ENCODE measurements at regions not wholly inside any gene's neighbourhood (a gene's known extent, or its start where the extent isn't known, plus 50 kb on each side); places are given as distances from the start of the nearest gene placed in this dataset.
"Not testable (repeated sequence)": the region's sequence is repeated elsewhere in the genome, so short reads cannot be mapped to it uniquely, and the experiment has no call there.

DNA sequence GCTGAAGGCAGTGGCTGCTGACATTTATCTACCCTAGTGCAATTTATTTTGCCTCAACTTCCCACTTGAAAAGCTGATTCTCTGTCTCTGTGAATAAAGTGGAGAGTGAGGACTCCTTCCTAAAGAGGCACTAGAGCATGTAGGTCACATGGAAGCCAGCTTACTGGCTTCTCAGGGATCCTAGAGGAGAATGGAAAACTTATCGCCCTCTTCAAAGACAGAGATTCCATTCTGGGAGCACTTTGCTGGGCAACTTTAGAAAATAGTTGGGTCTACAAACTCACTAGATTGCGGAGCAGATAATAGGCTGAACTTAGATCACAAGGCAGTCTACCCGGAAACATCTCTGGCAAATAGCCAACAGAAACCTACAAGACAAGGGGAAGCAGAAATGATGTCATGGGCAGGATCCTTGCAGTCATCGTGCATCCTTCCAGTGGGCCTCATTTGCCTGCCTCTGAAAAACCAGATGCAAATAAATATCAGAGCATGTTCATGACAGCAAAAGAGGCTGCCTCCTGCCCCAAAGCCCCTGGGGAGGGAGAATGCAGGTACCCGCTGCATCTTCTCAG is 104.8 kb upstream of the BARHL2 start:
- Histone ChIP-seq H3K27ac (ENCODE audit: low read depth, low read length) (no peak overlapping the region), H3K4me3 (ENCODE audit: low read depth, low read length) (no peak overlapping the region), H3K9me3 (ENCODE audit: control insufficient read depth, insufficient read depth, low read length) (no peaks in the 10 kb centered on the region), H3K27me3 (ENCODE audit: control insufficient read depth, insufficient read depth, low read length) (no peaks in the 10 kb centered on the region)
- ChIA-PET CTCF (no interaction called here), POLR2A (no interaction called here)
- TF ChIP-seq, protein P1, sequence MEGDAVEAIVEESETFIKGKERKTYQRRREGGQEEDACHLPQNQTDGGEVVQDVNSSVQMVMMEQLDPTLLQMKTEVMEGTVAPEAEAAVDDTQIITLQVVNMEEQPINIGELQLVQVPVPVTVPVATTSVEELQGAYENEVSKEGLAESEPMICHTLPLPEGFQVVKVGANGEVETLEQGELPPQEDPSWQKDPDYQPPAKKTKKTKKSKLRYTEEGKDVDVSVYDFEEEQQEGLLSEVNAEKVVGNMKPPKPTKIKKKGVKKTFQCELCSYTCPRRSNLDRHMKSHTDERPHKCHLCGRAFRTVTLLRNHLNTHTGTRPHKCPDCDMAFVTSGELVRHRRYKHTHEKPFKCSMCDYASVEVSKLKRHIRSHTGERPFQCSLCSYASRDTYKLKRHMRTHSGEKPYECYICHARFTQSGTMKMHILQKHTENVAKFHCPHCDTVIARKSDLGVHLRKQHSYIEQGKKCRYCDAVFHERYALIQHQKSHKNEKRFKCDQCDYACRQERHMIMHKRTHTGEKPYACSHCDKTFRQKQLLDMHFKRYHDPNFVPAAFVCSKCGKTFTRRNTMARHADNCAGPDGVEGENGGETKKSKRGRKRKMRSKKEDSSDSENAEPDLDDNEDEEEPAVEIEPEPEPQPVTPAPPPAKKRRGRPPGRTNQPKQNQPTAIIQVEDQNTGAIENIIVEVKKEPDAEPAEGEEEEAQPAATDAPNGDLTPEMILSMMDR (IDR thresholded peaks at IDR 0.05; ENCODE audit: low read depth, low read length): no peak
- no peak for DNase-seq (ENCODE audit: low read depth, low spot score)

DNA sequence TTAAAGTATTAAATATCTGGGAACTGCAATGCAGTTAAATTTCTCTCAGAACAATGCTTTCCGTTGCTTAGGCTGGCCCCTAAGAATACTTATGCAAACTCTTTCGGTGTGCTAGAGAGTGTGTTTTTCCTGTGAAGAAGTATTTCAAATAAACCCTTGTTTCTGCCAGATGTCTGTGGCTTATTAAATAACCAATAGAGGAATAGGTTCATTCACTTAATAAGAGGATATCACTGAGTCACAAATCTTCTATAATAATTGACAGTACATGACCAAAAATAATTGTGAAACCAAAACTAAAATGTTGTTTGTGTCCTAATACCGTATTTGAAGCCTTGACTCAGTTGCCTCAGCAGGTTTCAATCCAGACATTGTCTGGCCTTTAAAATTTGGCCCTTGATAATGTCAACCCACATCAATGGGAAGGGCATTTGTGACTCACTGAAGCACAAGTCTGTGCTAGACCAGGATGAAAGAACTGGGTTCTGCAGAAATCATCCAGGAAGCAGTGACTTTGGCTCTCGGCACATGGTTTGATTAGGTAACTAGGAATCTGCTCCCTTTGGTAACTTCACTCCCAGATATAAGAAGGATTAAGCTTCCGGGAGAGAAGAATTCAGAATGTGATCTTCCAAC is 104.2 kb upstream of the BARHL2 start:
- DNase-seq (ENCODE audit: low read depth, low spot score): no peak
- TF ChIP-seq, protein P1 (IDR thresholded peaks at IDR 0.05; ENCODE audit: low read depth, low read length): no peak
- CTCF ChIA-PET: no interaction called here
- no peak overlapping the region for H3K27ac ChIP-seq (ENCODE audit: low read depth, low read length)
- POLR2A ChIA-PET: no interaction called here
- no peak overlapping the region for H3K4me3 ChIP-seq (ENCODE audit: low read depth, low read length)
- H3K9me3 ChIP-seq (ENCODE audit: control insufficient read depth, insufficient read depth, low read length): no peaks in the 10 kb centered on the region
- no peaks in the 10 kb centered on the region for H3K27me3 ChIP-seq (ENCODE audit: control insufficient read depth, insufficient read depth, low read length)

DNA sequence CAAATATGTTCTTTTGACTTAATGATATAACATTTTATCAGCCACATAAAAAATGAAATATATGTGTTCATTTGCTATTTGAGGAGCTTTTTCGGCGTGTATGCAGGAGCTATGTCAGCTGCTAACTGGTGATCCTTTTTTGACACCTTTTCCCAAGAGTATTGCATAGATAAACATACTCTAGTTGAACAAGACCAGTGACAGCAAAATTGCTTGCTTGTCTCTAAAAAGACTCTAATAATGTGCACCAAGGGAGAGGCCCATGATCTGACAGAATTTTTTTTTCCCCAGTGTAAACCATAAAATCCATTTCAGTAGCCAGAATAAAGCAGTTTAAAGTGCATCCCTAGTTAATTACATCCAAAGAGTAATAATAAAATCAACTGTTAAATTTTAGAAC is 103.6 kb upstream of the BARHL2 start:
- Histone ChIP-seq H3K27ac (ENCODE audit: low read depth, low read length) (no peak overlapping the region), H3K9me3 (ENCODE audit: control insufficient read depth, insufficient read depth, low read length) (no peaks in the 10 kb centered on the region), H3K27me3 (ENCODE audit: control insufficient read depth, insufficient read depth, low read length) (no peaks in the 10 kb centered on the region), H3K4me3 (ENCODE audit: low read depth, low read length) (no peak overlapping the region)
- ChIA-PET CTCF (no interaction called here), POLR2A (no interaction called here)
- TF ChIP-seq, protein P1 (IDR thresholded peaks at IDR 0.05; ENCODE audit: low read depth, low read length): no peak
- no peak for DNase-seq (ENCODE audit: low read depth, low spot score)

DNA sequence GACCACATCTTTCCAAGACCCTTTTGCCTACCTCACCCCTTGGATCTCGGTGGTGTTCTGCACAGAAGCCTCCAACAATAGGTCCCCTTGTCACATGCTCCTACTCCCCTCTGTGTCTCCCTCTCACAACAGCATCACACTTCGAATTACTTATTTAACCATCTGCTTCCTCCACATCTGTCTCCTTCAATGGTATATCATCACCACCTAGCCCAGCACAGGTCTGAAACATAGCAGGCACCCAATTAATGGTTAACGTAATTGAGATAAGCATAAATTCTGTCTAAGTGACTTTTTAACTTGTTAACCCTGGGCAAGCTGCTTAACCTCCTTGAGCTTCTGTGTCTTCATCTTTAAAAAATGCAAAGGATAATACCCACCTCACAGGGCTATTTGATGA is 100.3 kb upstream of the BARHL2 start:
- ChIA-PET POLR2A (no interaction called here), CTCF (no interaction called here)
- TF ChIP-seq, protein P1 (IDR thresholded peaks at IDR 0.05; ENCODE audit: low read depth, low read length): no peak
- H3K9me3 ChIP-seq (ENCODE audit: control insufficient read depth, insufficient read depth, low read length): no peaks in the 10 kb centered on the region
- no peak overlapping the region for H3K27ac ChIP-seq (ENCODE audit: low read depth, low read length)
- no peak for DNase-seq (ENCODE audit: low read depth, low spot score)
- H3K4me3 ChIP-seq (ENCODE audit: low read depth, low read length): no peak overlapping the region
- no peaks in the 10 kb centered on the region for H3K27me3 ChIP-seq (ENCODE audit: control insufficient read depth, insufficient read depth, low read length)

DNA sequence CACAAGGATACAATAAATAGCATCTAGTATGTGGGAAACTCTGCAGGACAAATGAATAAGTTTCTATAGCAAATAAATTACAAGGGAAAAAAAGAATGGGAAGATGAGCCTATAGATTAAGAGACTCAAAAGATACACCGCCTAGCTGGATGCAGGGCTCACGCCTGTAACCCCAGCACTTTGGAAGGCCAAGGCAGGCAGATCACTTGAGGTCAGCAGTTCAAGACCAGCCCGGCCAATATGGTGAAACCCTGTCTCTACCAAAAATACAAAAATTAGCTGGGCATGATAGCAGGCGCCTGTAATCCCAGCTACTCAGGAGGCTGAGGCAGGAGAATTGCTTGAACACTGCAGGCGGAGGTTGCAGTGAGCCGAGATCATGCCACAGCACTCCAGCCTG is 95.1 kb upstream of the BARHL2 start:
- H3K27ac ChIP-seq (ENCODE audit: low read depth, low read length); CTCF ChIA-PET; H3K4me3 ChIP-seq (ENCODE audit: low read depth, low read length); DNase-seq (ENCODE audit: low read depth, low spot score); POLR2A ChIA-PET; H3K9me3 ChIP-seq (ENCODE audit: control insufficient read depth, insufficient read depth, low read length); H3K27me3 ChIP-seq (ENCODE audit: control insufficient read depth, insufficient read depth, low read length): not testable (repeated sequence)

DNA sequence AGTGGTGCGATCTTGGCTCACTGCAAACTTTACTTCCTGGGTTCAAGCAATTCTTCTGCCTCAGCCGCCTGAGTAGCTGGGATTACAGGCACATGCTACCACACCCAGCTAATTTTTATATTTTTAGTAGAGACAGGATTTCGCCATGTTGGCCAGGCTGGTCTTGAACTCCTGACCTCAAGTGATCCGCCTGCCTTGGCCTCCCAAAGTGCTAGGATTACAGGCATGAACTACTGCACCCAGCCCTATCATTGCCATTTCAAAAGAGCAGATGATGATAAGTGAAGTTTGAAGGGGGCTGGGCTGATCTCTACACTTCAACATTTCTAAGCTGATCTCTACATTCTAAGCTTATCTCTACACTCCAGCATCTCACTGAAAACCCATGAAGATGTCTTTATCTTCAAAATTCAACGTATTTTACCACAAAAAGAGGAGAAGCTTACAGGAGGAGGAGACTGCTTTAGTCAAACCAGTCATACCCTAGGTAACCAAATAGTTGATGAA is 94.4 kb upstream of the BARHL2 start:
- CTCF ChIA-PET; H3K4me3 ChIP-seq (ENCODE audit: low read depth, low read length); H3K27me3 ChIP-seq (ENCODE audit: control insufficient read depth, insufficient read depth, low read length); DNase-seq (ENCODE audit: low read depth, low spot score); POLR2A ChIA-PET; H3K9me3 ChIP-seq (ENCODE audit: control insufficient read depth, insufficient read depth, low read length); H3K27ac ChIP-seq (ENCODE audit: low read depth, low read length): not testable (repeated sequence)

All from AG04450 (cell line).